GM12864 (cell line): ENCODE measurements at regions not wholly inside any gene's neighbourhood (a gene's known extent, or its start where the extent isn't known, plus 50 kb on each side); places are given as distances from the start of the nearest gene placed in this dataset.

Experiments
- DNase-seq: peaks from one replicate; pipeline ENCODE4 v3.0.0-alpha.2; 2011; ENCODE audit warnings: low read depth
- H3K4me3 ChIP-seq: 2 replicates; pipeline ENCODE4 v1.5.1; 2011; ENCODE audit warnings: mild to moderate bottlenecking, low read depth, low read length, control low read depth
- CTCF ChIP-seq: IDR thresholded peaks from 2 replicates; pipeline ENCODE4 v1.5.1; 2011; ENCODE audit warnings: low read depth, mild to moderate bottlenecking, moderate library complexity, low read length, control low read depth, inconsistent platforms; ENCODE audit errors: missing control alignments

GRCh38 chr9:73541923-73542322 is 390.3 kb downstream of the ANXA1 start:
- no peak for TF ChIP-seq CTCF
- H3K4me3 ChIP-seq = no peak overlapping the region
- DNase-seq = no peak

GRCh38 chr9:73543727-73544126 is 392.1 kb downstream of the ANXA1 start:
- DNase-seq = no peak
- no peak for TF ChIP-seq CTCF
- no peak overlapping the region for H3K4me3 ChIP-seq

- TF ChIP-seq CTCF = no peak
- H3K4me3 ChIP-seq = no peak overlapping the region
- no peak for DNase-seq
Observed at GRCh38 chr9:73548201-73548600, 396.5 kb downstream of the ANXA1 start.

- TF ChIP-seq CTCF = no peak
Observed at GRCh38 chr9:73549991-73550390, 398.3 kb downstream of the ANXA1 start.

GRCh38 chr9:73553295-73553694 is 401.6 kb downstream of the ANXA1 start:
- no peak for DNase-seq
- TF ChIP-seq CTCF = no peak
- no peak overlapping the region for H3K4me3 ChIP-seq

More at GRCh38 chr9:73549991-73550390, 398.3 kb downstream of the ANXA1 start:
- H3K4me3 ChIP-seq = no peak overlapping the region
- DNase-seq = no peak

GRCh38 chr9:73558471-73558870 is 406.8 kb downstream of the ANXA1 start:
- H3K4me3 ChIP-seq = no peak overlapping the region
- TF ChIP-seq CTCF = no peak
- DNase-seq = no peak

- TF ChIP-seq CTCF = no peak
- no peak for DNase-seq
Observed at GRCh38 chr9:73565026-73565425, 413.4 kb downstream of the ANXA1 start.

More at GRCh38 chr9:73565026-73565425, 413.4 kb downstream of the ANXA1 start:
- no peak overlapping the region for H3K4me3 ChIP-seq
